ENCODE measurements at regions not wholly inside any gene's neighbourhood (a gene's known extent, or its start where the extent isn't known, plus 50 kb on each side); places are given as distances from the start of the nearest gene placed in this dataset.

DNA sequence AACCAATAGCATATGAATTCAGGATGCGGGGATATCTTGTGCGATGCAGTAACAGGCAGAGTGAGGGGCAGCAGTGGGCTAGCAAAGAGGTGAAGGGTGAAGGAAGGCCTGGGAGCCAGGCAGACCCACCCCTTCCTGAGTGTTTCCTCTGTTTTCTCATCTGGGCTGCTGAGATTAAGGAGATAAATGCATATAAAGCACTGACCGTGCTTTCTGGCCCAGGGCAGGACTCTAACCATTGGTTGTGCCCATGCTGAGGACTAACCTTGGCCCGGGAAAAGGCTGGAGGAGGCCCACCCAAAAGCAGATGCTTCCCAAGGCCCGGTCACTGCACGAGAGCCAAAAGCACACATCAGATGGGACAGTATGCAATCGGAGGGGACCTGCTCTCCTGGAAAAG is 87.6 kb downstream of the PSMG1 start:
- Histone ChIP-seq H3K36me3 (ENCODE audit: low read depth, missing control alignments) (no peaks in the 10 kb centered on the region), H3K27ac (no peak overlapping the region), H3K4me3 (no peak overlapping the region), H3K4me1 (peaks cover 12% of the 10 kb centered on the region), H3K27me3 (no peaks in the 10 kb centered on the region), H3K9me3 (no peaks in the 10 kb centered on the region)
- DNase-seq = no peak
- intact Hi-C loops (cut with DNase I; ENCODE audit: low total_unique reads) = no loop called here
- WGBS, 2 donors = 68% methylated on average over 7 of the region's 7 CpGs
- TF ChIP-seq, protein P1, sequence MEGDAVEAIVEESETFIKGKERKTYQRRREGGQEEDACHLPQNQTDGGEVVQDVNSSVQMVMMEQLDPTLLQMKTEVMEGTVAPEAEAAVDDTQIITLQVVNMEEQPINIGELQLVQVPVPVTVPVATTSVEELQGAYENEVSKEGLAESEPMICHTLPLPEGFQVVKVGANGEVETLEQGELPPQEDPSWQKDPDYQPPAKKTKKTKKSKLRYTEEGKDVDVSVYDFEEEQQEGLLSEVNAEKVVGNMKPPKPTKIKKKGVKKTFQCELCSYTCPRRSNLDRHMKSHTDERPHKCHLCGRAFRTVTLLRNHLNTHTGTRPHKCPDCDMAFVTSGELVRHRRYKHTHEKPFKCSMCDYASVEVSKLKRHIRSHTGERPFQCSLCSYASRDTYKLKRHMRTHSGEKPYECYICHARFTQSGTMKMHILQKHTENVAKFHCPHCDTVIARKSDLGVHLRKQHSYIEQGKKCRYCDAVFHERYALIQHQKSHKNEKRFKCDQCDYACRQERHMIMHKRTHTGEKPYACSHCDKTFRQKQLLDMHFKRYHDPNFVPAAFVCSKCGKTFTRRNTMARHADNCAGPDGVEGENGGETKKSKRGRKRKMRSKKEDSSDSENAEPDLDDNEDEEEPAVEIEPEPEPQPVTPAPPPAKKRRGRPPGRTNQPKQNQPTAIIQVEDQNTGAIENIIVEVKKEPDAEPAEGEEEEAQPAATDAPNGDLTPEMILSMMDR (IDR thresholded peaks at IDR 0.05) = no peak
- no peak for TF ChIP-seq POLR2A (IDR thresholded peaks at IDR 0.05)

DNA sequence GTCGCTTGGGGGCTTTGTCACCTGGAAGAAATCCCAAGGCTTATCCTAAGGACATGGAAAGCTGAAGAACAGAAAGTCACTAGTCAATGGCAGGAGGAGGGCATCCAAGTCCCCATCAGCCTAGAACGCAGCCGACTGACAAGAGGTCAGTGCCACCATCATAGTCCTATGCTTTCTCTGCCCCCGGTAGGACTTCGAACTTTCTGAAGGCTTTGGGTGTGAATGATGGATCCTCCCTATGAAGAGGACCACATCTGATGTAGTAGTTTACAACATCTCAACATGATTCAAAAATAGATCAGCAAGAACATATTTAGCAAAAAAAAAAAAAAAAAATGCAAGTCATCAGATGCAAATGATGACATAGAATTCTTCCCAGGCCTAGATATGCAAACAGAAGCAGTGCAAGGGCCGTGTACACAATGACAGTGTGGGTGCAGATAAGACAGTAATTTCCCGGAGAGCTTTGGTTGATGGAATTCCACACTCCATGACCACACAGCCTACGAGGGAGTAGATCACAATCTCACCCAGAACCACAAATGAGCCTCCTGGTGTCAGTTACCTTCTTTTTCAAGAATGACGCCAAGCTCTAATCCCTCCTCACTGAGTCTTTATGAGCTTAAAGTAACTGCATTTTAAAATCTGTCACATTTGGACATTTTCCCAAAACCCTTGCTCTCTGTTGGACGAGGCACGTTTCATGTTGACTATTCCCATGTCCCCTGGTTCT is 88.2 kb downstream of the PSMG1 start:
- TF ChIP-seq, protein P1 (IDR thresholded peaks at IDR 0.05) = no peak
- intact Hi-C loops (cut with DNase I; ENCODE audit: low total_unique reads) = no loop called here
- WGBS, 2 donors = 75 to 77% methylated on average over 11 of the region's 11 CpGs
- Histone ChIP-seq H3K9me3 (no peaks in the 10 kb centered on the region), H3K4me3 (no peak overlapping the region), H3K36me3 (ENCODE audit: low read depth, missing control alignments) (no peaks in the 10 kb centered on the region), H3K27ac (no peak overlapping the region), H3K27me3 (no peaks in the 10 kb centered on the region), H3K4me1 (peaks cover 12% of the 10 kb centered on the region)
- DNase-seq = no peak

DNA sequence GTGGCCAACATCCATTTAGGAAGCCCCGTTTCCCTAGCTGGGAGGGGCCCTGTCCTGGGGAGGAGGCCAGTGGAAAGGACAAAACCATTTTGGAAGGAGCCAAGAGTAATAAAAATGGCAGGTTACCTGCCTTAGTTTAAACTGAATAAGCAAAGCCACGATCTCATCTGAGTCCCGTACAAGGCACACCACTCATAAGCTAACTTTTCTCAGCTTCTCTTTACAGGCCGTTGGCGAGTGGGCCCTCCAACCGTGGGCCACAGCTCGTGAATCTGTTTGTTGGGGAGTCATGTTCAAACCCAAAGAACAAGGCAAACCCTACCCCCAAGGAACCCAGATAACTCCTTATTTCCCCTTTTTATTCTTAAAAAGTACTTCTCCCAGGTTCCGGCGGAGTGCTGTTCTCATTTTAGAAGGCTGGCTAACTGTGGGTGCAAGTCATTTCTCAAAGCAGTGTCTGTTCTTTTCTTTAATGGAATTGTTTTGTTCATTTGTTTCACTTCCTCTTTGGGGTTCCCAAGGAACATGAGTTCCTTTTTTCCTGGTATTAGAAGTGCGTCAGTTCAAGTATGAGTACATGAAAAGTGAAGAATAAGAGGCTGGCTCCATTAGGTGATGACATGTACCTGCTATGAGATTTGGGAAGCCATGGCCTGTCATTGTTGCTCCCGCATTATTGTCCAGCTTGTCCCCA is 89.0 kb downstream of the PSMG1 start:
- DNase-seq = no peak
- Histone ChIP-seq H3K4me1 (peaks cover 12% of the 10 kb centered on the region), H3K36me3 (ENCODE audit: low read depth, missing control alignments) (no peaks in the 10 kb centered on the region), H3K27me3 (no peaks in the 10 kb centered on the region), H3K9me3 (no peaks in the 10 kb centered on the region), H3K27ac (no peak overlapping the region), H3K4me3 (no peak overlapping the region)
- no peak for TF ChIP-seq POLR2A (IDR thresholded peaks at IDR 0.05)
- TF ChIP-seq, protein P1 (IDR thresholded peaks at IDR 0.05) = no peak
- intact Hi-C loops (cut with DNase I; ENCODE audit: low total_unique reads) = no loop called here
- WGBS, 2 donors = 84 to 88% methylated on average over 11 of the region's 11 CpGs

DNA sequence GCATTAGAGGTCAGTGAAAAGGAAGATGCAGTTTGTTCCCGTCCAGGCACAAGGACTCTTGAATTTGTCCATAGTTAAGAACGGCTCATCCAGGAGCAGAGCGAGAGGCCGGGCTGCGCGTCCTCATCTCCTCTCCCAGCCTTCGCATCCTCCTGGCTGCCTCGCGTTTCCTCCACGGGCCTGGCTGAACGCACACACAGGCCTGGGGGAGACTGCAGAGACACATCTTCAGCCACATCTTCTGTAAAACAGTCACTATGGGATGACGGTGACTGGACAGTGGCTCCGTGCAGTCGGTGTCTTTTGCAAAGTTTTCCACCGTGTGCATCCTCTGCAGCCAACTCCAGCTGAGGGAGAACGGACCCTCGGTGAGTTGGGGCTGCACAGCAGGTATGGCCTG is 89.7 kb downstream of the PSMG1 start:
- H3K4me3 ChIP-seq = no peak overlapping the region
- intact Hi-C loops (cut with DNase I; ENCODE audit: low total_unique reads) = no loop called here
- no peaks in the 10 kb centered on the region for H3K36me3 ChIP-seq (ENCODE audit: low read depth, missing control alignments)
- H3K27ac ChIP-seq = no peak overlapping the region
- H3K4me1 ChIP-seq = peaks cover 12% of the 10 kb centered on the region
- H3K27me3 ChIP-seq = no peaks in the 10 kb centered on the region
- DNase-seq = no peak
- H3K9me3 ChIP-seq = no peaks in the 10 kb centered on the region
- no peak for TF ChIP-seq POLR2A (IDR thresholded peaks at IDR 0.05)
- TF ChIP-seq, protein P1 (IDR thresholded peaks at IDR 0.05) = no peak
- 86 to 94% methylated on average over 16 to 17 of the region's 17 CpGs for WGBS, 2 donors
